HFFc6 (cell line): ENCODE measurements at regions not wholly inside any gene's neighbourhood (a gene's known extent, or its start where the extent isn't known, plus 50 kb on each side); places are given as distances from the start of the nearest gene placed in this dataset.

Experiments used
- DNase-seq: peaks from one replicate; pipeline ENCODE4 v3.0.0-alpha.2; 2018
- H3K27ac Mint-ChIP-seq: 2 replicates; pipeline ENCODE4 v1.8.0; 2020; ENCODE audit warnings: mild to moderate bottlenecking, mixed read lengths
- H3K27me3 Mint-ChIP-seq: 2 replicates; pipeline ENCODE4 v1.8.0; 2021; ENCODE audit warnings: mild to moderate bottlenecking, moderate library complexity, mixed read lengths; ENCODE audit not compliant: insufficient read depth
- H3K36me3 Mint-ChIP-seq: 2 replicates; pipeline ENCODE4 v1.8.0; 2021; ENCODE audit warnings: low read depth, mixed read lengths
- H3K4me1 Mint-ChIP-seq: 2 replicates; pipeline ENCODE4 v1.8.0; 2020; ENCODE audit warnings: low read depth, mixed read lengths
- H3K4me3 Mint-ChIP-seq: 2 replicates; pipeline ENCODE4 v1.8.0; 2020; ENCODE audit warnings: mild to moderate bottlenecking, moderate library complexity, mixed read lengths
- H3K9me3 Mint-ChIP-seq: 2 replicates; pipeline ENCODE4 v1.8.0; 2020; ENCODE audit warnings: mild to moderate bottlenecking, mixed read lengths
- TF ChIP-seq, protein P1 (sequence below): fragments of 200-600 bp; sonication (generic); IDR thresholded peaks from 2 replicates; pipeline ENCODE4 v1.5.0; 2021; ENCODE audit warnings: antibody characterized with exemption, mild to moderate bottlenecking

DNA sequence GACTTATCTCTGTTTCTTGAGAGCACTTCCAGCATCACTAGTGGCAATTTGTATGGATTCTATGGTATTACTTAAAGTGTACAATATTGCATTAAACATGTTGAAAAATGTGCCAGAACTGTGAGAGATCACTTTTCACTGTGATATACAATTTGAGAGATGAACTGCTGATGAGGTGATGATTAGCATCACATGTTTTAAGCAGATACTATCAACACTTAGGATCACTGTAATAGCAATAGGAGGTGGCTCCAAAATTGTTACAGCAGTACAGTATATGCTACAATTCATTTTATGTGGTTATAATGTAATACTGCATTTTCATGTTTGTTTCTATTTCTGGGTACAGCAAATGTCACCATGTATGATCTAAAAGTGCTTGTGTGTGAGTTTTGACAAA lies 570.0 kb downstream of the PTPRC start:
- no peaks in the 10 kb centered on the region for H3K27me3 Mint-ChIP-seq
- no peak for DNase-seq
- peaks cover 11% of the 10 kb centered on the region for H3K4me1 Mint-ChIP-seq
- no peaks in the 10 kb centered on the region for H3K9me3 Mint-ChIP-seq
- no peak overlapping the region for H3K27ac Mint-ChIP-seq
- no peaks in the 10 kb centered on the region for H3K36me3 Mint-ChIP-seq
- no peak overlapping the region for H3K4me3 Mint-ChIP-seq
- TF ChIP-seq, protein P1, sequence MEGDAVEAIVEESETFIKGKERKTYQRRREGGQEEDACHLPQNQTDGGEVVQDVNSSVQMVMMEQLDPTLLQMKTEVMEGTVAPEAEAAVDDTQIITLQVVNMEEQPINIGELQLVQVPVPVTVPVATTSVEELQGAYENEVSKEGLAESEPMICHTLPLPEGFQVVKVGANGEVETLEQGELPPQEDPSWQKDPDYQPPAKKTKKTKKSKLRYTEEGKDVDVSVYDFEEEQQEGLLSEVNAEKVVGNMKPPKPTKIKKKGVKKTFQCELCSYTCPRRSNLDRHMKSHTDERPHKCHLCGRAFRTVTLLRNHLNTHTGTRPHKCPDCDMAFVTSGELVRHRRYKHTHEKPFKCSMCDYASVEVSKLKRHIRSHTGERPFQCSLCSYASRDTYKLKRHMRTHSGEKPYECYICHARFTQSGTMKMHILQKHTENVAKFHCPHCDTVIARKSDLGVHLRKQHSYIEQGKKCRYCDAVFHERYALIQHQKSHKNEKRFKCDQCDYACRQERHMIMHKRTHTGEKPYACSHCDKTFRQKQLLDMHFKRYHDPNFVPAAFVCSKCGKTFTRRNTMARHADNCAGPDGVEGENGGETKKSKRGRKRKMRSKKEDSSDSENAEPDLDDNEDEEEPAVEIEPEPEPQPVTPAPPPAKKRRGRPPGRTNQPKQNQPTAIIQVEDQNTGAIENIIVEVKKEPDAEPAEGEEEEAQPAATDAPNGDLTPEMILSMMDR: no peak

DNA sequence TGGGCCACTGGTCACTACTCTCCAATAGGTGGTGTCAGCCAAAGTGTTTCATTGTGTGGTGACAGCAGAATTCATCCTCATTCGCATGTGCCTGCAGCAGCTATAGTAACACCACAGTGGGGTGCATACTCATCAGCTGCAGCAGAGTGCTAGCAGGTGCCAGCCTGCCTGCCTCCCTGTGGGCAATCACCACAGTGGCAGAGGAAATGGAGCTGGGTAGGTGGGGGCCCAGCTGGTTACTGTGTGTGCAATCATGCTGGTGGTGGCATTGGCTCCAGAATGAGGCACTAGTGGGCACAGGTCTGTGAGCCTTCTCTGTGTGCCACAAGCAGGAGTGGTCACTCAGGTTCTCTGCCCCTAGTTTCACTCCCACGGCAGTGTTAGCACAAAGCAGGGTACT lies 579.2 kb downstream of the PTPRC start:
- no peak for DNase-seq
- no peaks in the 10 kb centered on the region for H3K36me3 Mint-ChIP-seq
- no peaks in the 10 kb centered on the region for H3K9me3 Mint-ChIP-seq
- H3K4me1 Mint-ChIP-seq: no peaks in the 10 kb centered on the region
- no peak overlapping the region for H3K27ac Mint-ChIP-seq
- H3K4me3 Mint-ChIP-seq: no peak overlapping the region
- H3K27me3 Mint-ChIP-seq: peaks cover 6% of the 10 kb centered on the region; the same call in 1 of the 2 replicates
- TF ChIP-seq, protein P1: no peak

DNA sequence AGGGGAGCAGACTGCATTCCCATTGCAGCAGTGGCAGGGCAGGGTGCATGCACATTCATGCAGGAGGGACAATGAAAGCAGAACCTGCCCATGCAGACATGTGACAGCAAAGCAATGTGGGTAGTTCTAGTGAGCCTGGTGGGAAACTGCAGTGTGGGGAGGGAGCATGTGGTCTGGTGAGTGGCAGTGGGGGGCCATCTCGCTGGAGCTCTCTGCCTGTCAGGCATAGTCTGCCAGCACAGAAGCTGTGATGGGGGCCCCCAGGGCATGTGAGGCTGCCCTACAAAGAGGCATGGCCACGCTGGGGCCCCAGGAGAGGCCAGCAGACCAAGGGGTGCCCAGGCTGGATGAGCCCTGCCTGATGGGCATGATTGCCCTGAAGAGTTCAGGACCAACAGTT lies 579.7 kb downstream of the PTPRC start:
- no peaks in the 10 kb centered on the region for H3K36me3 Mint-ChIP-seq
- H3K4me1 Mint-ChIP-seq: no peaks in the 10 kb centered on the region
- DNase-seq: no peak
- TF ChIP-seq, protein P1: no peak
- peaks cover 6% of the 10 kb centered on the region; the same call in 1 of the 2 replicates for H3K27me3 Mint-ChIP-seq
- no peak overlapping the region for H3K27ac Mint-ChIP-seq
- no peaks in the 10 kb centered on the region for H3K9me3 Mint-ChIP-seq
- no peak overlapping the region for H3K4me3 Mint-ChIP-seq

DNA sequence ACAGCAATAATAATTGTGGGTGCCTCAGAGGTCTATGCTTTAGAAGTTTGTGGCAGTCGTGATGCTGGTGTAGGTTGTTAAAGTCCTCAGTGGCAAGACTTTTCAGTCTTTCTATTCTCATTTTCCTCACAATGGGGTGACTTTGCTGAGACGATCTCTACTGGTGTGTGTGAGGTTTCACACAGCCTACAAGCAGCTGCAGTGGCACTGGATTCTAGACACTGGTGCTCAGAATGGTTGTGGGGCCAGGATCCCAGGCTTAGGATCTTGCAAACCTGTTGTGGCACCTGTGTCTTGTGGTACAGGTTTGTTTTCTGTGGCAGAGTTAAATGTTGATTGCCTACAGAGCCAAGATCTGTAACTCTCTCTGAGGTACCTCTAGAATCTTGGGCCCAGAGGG lies 581.2 kb downstream of the PTPRC start:
- H3K27me3 Mint-ChIP-seq: peaks cover 6% of the 10 kb centered on the region; the same call in 1 of the 2 replicates

DNA sequence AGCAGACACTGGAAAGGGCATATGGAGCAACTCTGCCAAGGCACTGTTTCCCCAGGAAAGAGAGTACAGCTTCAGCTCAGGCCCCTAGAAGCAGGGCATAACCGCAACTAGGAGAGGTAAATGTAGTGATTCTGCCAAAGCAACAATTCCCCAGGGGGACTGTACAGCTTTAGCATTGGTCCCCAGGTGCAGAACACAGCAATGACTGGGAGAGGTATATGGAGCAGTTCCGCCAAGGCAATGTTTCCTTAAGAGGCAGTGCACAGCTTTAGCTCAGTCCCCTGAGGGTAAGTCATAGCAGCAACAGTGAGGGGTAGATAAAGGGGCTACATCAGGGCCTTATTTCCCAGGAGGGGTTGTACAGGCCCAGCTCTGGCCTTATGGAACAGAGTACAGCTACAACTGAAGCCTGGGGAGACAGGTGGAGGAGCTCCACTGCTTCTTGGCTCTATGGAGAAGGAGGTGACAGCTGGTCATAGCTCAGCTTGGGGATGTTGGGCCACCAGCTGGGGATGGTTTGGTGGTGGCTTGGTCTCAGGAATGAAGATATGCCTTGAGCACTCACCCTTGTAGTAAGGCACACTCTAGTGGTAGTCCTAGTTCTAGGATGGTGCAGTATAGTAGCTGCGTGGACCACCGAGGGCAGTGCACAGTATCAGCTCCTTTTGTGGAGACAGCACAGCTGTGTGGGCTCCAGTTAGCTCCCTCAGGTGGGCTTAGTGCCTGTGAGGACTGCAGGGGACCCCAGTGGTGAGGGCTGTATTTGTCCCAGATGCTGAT lies 582.7 kb downstream of the PTPRC start:
- no peak overlapping the region for H3K4me3 Mint-ChIP-seq
- TF ChIP-seq, protein P1: no peak
- no peak for DNase-seq
- peaks cover 6% of the 10 kb centered on the region; the same call in 1 of the 2 replicates for H3K27me3 Mint-ChIP-seq
- H3K4me1 Mint-ChIP-seq: peaks cover 28% of the 10 kb centered on the region
- no peaks in the 10 kb centered on the region for H3K36me3 Mint-ChIP-seq
- H3K9me3 Mint-ChIP-seq: no peaks in the 10 kb centered on the region
- H3K27ac Mint-ChIP-seq: no peak overlapping the region

More for the DNA sequence above, 581.2 kb downstream of the PTPRC start:
- Mint-ChIP-seq H3K27ac (no peak overlapping the region), H3K4me1 (peaks cover 13% of the 10 kb centered on the region), H3K9me3 (no peaks in the 10 kb centered on the region), H3K4me3 (no peak overlapping the region), H3K36me3 (no peaks in the 10 kb centered on the region)
- TF ChIP-seq, protein P1: no peak
- no peak for DNase-seq
